Right renal cortex interstitium (tissue), 3 donors: ENCODE measurements at regions not wholly inside any gene's neighbourhood (a gene's known extent, or its start where the extent isn't known, plus 50 kb on each side); places are given as distances from the start of the nearest gene placed in this dataset.
A peak's percentile ranks its signal among the peaks of the same experiment; 100 is the strongest.

Experiments
- DNase-seq, 3 donors: peaks; one replicate each; pipeline ENCODE4 v3.0.0-alpha.2; 2013; ENCODE audit warnings: low read depth in 3 of 3, low spot score in 2 of 3

DNA sequence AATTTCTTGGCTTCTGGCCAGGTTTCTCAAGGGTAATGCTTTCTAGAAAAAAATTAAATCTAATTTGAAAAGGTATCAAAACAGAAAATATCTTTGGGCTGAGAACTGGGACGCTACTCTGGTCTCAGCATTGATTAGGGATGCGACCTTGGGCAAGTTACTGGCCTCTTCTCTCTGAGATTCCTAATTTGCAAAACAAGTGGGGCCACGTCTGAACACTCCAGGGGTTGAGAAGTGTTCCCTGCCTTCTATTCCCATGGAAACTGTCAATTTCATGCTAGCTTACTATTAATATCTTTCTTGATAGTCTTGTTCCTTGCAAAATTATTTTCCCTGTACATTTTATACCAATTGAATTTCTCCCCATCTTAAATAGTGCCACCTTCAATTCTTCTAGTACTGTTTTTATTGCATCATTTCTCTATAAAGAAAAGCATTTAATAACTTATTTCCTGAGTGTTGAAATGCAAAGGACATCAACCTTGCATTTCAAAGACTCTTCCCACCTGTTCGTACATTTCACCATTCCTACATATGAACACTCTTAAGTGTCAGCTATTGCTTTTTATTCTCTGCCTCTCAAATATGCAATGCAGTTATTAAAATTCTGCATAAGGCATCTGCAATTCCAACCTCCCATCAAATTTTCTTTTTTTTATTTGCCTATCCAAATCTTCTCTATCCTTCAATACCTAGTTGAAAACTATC, 118.3 kb upstream of the DSEL start:
- no peak for DNase-seq

DNA sequence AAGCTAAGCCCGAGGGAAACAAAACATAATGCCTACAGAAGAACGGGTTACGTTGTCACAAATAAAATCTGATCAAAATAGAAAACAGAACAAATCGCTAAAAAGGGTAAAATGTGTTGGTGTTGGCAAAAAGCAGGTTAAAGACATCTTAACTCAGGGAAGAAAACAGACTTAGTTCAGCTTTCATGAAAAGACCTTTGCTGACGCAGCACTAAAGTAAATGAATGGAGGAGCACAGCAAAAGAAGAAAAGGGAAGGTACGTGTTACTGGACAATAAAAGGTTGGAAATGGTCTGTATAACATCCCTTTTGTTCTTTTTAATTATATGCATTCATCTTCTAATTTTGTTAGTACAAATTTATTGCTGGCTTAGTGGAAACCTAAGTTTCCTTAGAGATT, 117.4 kb upstream of the DSEL start:
- no peak for DNase-seq

DNA sequence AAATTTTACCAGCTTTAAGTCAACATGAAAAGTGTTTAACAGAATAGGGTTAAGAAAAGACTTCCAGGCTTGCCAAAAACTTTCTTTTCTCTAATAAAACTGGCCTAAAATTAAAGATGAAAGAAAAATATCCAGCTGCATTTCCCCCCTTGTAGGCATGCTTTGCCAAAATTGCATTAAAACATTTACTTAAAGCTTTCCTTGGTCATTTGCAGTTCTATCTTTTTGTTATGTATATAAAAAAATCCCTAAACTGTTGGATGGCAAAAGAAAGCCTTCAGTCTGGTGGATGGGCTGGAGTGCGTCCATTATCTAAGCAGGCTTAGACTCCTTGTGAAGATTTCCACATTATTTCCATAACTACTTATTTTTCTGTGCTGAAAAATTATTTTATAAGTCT, 105.4 kb upstream of the DSEL start:
- DNase-seq = no peak

DNA sequence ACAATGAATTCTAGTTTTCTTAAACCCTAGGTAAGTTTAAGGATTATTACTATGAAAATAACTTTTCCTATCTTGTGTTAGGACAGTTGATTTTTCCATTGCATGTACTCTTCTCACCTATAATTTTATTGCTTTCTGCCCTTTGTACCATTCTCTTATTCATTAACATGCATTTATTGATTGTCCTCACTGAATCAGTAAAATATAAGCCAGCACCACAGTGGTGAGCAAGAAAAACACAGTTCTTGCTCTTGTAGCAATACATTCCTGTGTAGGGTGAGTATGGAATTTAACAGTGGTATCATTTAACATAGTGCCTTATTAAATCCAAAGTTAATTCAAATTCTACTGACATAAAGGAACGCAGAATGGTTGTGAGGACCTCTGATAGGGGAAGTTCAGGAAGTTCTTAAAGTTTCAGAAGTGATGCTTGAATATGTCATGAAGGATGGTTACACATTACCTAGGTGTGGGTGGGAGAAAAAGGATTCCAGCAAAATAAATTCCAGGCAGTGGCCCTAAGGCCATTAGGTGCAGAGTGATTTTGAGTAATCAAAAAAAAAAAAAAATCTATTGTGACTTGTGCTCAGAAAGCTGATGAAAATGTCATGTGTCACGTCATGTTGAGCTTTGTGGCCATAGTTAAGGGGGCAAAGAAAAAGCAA, 104.7 kb upstream of the DSEL start:
- no peak for DNase-seq

DNA sequence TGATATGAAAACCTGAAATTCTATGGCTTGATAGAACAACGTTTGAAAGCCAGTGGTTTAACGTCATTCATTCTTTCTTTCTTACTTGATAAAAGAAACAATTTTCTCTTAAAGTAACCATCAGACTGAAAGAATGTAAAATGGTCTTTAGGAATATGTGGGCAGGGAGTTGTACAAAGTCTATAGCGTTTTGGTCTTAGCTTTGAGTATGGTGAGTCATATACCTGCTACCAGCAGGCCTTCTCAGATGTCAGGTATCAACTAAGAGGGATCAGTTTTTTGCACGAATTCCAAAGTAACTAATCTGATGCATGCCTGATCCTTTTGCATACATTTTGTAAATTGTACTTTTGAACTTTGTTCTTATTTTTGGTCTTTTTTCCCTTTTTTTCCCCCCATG, 101.5 kb upstream of the DSEL start:
- DNase-seq = no peak

DNA sequence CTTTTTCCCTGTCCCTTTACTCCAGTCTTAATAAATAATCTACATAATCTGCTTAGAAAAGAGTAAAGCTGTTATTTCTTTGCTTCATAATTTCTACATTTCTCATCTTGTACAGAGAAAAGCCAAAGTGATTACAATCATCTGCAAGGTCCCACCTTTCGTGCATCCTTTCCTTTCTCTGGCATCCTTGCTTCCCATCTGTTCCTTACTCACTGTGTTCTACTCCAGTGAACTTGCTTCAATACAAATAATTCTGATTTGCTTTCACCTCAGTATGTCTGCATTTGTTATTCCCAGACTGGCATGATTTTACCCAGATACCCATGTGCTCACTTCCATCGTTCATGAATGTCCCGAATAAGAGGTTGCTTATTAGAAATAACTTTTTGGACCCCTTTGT, 99.4 kb upstream of the DSEL start:
- no peak for DNase-seq

DNA sequence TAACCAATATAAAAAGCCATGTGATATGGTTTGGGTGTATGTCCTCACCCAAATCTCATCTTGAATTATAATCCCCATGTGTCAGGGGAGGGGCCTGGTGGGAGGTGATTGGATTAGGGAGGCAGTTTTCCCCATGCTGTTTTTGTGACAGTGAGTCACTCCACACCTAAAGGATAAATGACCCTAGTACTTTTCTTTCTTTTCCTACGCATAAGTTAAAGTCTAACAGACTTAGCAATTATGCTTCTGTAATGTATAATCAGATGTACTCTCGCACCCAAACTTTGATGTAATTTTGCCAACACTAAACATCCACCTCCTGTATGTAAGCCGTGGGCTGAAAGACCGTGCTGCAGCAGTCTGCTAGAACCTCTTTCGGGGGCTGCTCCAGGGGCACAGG, 97.2 kb upstream of the DSEL start:
- no peak for DNase-seq

DNA sequence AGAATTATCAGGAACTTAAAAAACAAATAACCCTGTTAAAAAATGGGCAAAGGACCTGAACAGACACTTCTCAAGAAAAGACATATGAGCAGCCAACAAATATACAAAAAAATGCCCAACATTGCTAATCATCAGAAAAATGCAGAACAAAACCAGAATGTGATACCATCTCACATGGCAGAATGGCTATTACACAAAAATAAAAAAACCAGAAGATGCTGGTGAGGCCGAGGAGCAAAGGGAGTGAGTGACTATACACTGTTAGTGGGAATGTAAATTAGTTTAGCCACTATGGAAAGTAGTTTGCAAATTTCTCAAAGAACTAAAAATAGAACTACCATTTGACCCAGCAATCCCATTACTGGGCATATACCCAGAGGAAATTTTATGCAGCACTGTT, 95.8 kb upstream of the DSEL start:
- no peak for DNase-seq

DNA sequence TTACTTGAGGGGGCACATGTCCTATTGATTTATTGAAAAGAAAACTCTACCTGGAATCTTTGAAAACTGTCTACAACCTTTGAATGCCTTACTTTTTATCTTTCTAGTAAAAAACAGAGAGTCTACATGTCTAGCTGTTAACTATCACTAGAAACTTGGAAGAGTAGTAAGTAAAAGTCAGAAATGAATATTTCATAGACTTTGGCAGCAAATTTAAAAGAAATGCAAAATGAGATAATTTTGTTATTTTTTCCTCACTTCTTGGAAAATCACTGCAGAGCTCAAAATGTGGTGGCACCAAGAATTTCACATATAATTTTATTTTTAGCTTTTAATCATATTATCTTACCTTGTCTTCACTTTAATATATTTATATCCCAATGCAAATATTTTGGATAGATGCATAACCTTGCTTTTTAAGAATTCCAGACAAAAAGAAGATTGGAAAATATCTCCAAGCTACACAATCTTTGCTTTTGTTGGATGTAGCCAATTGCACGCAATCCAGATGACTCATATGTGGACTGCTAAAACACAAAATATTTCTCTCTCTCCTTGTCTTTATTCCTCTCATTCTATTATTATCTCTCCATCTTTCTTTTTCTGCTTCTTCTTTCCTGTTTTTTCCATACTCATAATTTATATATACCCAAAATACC, 92.2 kb upstream of the DSEL start:
- no peak for DNase-seq

DNA sequence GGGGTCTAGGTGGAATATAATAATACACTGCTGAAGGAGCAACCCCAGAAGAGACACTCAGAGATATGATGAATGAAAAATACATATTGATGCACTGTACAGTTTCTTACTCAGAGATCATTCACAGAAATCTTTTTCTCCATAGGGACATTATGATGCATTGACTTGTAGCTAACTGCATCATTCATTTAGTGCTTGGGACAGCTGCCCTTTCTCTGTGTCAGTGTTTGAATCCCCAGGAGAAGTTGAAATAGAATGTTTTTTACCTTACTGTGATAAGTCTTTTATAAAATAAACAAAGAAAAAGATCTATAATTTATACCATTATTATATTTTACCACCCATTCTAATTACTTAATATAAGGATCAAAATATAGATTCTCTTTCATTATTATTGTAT, 91.7 kb upstream of the DSEL start:
- no peak for DNase-seq

DNA sequence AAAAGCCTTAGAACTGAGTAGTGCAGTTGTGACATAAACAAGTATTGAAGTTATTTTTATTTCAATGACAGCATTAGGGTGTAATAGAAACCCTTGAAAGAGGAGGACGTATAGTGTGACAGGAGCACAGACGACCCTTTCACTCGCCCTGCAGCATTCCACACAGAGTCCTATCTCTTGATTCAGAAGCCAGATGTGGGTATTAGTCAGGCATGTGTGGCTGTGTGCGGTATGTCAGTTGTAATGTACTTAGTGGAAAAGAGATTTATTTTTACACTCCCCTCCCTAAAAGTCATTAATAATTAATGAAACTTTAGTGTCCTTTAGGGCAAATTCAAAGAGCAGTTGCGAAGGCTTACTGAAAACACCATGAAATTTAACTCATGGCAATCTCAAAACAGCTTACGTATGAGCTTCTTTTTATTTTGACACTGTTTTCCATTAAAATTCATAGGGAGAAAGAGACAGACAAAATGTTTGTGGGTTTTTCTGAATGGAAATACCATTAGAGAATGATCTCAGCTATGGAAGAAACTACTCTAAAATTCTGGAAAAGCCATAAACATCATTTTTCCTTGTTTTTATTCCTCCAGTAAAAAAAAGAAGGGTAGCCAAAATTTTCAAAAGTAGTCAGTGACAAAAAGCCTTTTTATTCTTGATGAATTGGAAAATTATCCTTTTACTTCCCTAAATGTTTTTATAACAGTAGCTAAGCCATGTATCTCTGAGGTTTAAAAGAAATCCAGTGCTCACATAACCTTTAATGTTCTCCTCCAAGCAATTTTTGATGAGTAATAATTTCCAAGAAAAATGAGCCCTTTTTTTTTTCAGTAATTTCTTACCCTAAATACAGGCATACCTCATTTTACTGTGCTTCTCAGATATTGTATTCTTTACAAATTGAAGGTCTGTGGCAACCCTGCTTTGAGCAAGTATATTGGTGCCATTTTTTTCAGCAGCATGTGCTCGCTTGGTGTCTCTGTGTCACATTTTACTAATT, 84.0 kb upstream of the DSEL start:
- DNase-seq = peak in 1 of 3 donors; percentile 23

DNA sequence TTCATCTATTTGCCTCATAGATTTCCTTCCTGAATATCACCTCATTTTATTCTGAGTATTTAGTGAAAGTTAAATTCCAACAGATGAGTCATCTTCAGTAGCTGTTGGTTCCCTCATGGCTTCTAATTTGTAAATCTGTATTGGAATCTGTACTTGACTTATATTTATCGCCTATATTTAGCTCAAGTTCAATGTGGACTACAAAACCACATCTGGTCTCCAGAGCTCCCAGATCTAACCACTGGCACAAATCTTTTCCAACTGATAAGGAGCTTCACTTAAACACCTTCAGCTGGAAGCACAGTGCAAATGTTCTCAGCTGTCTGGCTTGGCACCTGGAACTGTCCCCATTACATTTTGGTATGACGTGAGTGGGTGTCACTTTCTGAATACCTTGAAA, 82.8 kb upstream of the DSEL start:
- no peak for DNase-seq

DNA sequence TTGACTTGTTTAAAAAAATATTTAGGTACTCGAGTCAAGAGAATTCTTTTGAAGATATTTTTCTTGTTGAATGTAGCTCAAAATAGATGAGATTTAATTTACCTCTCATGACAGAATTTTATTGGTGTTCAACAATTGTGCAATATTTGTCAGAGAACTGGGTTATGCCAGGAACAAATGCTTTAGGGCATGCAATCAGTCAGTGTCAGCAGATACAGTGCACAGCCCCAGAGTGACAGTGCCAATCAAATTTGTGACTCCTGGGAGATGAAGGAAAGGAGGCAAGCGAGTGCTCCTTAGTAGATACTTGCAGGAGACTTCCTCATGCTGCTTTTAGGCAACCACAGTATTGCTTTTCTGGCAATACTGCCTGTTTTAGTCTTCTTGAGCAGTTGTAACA, 81.2 kb upstream of the DSEL start:
- DNase-seq = no peak

DNA sequence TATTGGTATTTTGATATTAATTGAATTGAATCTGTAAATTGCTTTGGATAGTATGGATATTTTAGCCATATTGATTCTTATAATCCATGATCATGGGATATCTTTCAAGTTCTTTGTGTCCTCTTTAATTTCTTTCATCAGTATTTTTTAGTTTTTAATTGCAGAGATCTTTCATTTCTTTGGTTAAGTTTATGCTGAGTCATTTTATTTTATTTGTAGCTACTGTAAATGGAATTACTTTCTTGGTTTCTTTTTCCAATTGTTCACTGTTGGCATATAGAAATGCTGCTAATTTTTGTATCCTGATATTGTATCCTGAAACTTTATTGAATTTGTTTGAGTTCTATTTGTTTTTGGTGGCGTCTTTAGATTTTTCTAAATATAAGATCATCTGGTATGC, 79.5 kb upstream of the DSEL start:
- DNase-seq = no peak

DNA sequence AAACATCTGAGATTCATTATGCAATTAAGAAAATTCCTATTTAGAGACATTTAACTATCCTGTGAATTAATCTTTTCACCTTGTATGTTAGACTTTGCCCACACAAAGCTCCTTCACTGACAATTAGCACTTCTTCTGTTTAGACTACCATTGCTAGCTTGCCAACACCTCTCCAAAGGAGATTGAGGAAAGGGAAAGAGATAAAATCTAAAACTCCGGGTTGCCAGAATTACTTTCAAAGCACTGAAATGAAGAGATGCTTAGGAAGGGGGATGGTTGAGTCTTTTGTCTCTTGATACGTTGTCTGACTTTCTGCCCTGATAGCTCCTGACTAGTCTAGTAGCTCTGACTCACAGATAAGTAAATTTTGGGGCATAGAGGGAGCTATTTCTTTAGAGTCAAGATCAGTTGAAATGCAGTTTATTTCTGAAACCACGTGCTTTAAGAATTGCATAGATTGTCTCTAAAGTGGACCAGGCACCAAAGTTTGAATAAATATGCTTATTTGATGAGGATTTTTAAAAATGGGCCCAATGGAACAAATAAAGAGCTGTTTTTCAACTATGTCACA, 74.1 kb upstream of the DSEL start:
- DNase-seq = no peak

DNA sequence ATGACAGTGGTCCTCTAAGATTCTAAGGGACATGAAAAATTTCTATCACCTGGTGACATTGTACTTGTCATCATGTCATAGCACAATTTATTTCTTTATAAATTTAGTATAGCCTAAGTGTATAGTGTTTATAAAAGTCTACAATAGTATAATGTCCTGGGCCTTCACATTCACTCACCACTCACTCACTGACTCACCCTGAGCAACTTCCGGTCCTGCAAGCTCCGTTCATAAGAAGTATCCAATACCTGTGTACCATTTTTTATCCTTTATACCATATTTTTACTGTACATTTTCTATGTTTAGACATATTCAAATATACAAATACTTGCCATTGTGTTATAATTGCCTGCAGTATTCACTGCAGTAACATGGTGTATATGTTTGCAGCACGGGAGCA, 72.8 kb upstream of the DSEL start:
- DNase-seq = no peak

DNA sequence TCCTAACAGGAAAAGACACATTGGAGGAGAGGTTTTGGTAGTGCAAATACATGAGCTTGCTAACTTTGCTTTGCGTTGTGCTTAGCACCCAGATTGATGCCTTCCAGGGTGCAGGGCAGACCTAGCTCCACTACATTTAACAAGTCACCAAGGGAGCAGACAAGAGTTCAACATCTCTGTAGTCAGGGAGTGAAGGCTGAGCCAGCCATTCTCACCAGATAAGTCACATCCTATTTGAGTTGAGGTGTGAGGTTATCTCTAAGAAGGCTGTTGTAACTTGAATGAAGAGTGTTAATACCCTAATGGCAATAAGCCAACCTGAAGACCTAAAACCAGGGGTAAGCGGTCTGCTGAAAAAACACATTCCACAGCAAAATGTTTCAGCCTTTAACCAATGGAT, 69.6 kb upstream of the DSEL start:
- DNase-seq = no peak

DNA sequence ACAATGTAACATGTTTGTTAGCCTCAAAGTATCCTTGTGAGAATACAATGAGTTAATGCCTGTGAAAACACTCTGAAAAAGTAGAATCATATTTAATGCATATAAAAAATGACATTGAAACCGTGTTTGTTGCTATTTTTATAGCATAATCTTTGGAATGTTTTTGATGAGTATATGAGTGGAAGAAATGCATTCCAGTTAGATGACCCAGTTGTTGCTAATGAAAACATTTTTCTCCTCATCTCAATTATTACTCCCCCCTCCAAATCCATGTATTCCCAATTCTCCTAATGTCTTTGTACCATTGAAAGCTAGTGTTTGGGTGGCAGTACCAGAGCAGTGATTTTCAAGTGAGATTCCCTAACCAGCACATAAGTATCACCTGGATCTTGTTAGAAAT, 67.1 kb upstream of the DSEL start:
- DNase-seq = no peak

DNA sequence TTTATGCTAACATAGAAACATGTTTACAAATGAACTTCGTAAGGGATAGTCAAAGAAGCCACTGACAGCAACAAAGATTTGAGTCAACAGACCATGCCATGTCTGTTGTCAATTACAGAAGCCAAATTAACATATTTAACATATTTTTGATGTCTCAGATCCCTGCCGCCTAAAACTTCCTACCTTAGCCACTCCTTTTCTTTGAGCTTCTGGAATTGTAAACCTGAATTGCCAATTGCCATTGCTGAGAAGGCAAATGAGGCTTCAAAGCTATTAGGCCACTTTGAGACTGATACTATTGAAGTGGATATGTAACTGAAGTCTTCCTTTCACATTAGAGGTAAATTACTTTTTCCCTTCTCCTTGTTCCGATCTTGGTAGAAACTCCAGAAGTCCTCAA, 66.0 kb upstream of the DSEL start:
- DNase-seq = no peak

DNA sequence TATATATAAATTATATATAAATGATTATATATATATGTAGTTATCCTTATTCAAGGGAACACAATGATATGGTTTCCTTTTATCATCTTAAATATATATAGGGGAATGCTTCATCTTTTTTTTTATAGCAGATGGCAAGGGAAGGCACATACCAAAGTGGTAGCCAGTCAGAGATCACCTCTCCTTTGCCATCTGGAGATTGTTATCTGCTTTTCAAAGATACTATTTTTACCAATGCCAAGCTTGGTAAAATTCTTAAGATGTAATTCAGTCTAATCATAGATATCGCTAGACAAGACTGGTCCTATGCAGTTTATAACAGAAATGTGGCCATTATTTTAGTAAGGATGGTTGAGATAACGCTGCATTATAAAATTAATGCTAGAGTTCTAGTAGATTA, 64.7 kb upstream of the DSEL start:
- DNase-seq = no peak

DNA sequence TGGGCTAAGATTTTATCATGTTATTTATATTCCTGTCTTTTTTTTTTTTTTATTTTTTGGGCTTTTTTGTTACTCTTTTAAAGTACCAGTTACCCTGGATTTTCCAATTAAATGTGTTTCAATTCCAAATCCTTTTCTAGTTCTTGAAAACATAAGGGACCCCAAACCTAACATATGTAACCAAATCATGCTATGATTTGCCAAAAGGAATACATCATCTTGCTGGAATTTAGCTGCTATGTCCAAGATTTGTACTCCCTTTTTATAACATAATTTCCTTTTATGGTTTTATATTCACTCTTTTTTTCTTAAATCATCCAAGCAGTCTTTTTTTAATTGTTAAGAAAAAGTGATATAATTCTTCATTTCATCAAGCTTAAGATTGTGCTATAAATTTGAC, 60.9 kb upstream of the DSEL start:
- no peak for DNase-seq
